Nucleus accumbens (tissue), 56 donors: ENCODE measurements at regions not wholly inside any gene's neighbourhood (a gene's known extent, or its start where the extent isn't known, plus 50 kb on each side); places are given as distances from the start of the nearest gene placed in this dataset.
"Not testable (repeated sequence)": the region's sequence is repeated elsewhere in the genome, so short reads cannot be mapped to it uniquely, and the experiment has no call there.

Experiments used
- DNase-seq, 56 donors: peaks; one replicate each; lab custom pipeline; 2025; lab: John Stamatoyannopoulos, UW

- DNase-seq, result no peak
These were observed 796.1 kb upstream of the ADGRL3 start for GRCh38 chr4:60404027-60404426.

DNA sequence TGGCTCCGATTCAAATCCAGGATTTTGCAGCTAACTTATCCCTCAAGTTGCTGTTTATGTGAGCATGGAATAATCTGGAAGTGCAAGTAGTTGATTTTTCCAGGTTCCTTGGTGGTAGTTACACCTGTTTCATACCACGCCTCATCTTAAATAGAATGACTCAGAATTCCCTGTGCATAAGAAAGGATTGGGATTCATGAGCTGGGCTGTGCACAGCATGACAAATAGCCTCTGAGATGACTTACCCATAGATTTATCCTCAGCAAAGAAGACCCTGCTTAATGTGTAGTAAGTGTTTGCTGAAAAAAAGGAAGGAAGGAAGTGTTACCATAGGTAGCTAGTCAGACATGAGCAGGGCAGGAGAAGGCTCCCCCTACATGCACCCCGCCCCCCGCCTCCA is 777.7 kb upstream of the ADGRL3 start:
- no peak for DNase-seq

DNA sequence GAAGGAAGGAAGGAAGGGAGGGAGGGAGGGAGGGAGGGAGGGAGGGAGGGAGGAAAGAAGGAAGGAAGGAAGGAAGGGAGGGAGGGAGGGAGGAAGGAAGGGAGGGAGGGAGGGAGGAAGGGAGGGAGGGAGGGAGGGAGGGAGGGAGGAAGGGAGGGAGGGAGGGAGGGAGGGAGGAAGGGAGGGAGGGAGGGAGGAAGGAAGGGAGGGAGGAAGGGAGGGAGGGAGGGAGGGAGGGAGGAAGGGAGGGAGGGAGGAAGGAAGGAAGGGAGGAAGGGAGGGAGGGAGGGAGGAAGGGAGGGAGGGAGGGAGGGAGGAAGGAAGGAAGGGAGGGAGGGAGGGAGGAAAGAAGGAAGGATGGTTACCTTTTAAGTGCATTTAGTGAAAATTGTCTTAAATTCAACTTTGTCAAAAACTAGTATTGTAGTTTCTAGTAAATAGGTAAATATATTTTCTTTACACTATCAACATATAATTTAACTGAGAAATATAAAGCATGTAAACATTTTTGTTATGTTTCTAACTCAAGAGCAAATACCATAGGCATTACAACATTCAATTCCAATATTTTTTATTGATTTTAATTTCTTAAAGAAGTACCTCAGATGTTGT is 776.4 kb upstream of the ADGRL3 start:
- not testable (repeated sequence) for DNase-seq

- no peak for DNase-seq
These were observed 767.2 kb upstream of the ADGRL3 start for GRCh38 chr4:60432911-60433310.

- DNase-seq, result no peak
These were observed 757.1 kb upstream of the ADGRL3 start for GRCh38 chr4:60443068-60443467.

DNA sequence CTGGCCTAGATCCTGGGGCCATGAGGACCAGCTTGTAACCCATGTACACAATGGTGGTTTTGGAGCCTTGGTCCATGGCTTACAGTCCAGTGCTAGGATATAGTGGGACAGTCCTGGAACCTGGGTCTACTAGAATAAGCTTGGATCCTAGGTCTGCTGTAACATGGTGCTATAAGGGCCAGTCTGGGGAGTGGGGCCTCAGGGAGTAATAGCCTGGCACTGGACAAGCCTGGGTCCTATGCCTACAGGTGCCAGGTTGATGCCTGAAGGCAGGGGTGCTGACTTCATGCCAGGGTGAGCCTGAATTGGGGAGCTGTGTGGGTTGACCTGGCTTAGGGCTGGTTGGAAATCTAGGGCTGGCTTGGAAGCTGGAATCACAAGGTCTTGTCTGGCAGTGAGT is 756.3 kb upstream of the ADGRL3 start:
- no peak for DNase-seq

DNA sequence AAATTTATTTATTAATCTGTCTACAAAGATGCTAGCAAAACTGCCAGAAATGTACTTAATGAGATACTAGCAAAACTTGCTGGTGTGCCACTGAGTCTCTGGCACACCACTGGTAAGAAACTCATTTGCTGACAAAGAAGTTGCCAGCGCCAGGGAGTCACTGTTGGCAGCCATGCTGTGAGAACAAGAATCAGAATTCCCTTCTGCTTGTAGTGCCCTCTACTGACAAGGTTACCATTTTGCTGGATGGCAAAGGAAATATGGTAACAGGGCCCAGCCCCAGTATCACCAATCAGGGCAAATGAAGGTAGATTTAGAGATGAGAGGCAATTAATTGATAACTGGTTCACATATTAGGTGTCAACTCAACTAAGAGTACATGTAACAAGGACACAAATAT is 750.1 kb upstream of the ADGRL3 start:
- DNase-seq, result no peak

- no peak for DNase-seq
These were observed 747.9 kb upstream of the ADGRL3 start for GRCh38 chr4:60452266-60452665.

DNA sequence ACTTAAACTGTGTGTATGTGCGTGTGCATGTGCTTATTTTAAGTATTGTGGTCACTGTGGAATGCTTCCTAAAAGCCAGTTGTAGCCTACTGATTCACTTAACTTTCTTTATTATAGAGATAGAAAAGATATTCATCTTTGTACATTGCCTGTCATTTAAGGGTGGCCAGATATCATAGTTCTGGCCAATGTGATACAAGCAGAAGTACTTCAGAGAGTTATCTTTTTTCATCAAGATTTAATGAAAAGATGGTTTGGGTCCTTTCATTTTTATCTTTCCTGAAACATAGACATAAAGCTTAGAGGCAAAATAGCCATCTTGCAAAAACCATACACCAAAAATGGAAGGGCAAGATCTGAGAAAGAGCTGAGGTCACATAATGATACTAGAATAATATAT is 744.7 kb upstream of the ADGRL3 start:
- DNase-seq, result no peak

GRCh38 chr4:60461551-60461950 is 738.6 kb upstream of the ADGRL3 start:
- no peak for DNase-seq

DNA sequence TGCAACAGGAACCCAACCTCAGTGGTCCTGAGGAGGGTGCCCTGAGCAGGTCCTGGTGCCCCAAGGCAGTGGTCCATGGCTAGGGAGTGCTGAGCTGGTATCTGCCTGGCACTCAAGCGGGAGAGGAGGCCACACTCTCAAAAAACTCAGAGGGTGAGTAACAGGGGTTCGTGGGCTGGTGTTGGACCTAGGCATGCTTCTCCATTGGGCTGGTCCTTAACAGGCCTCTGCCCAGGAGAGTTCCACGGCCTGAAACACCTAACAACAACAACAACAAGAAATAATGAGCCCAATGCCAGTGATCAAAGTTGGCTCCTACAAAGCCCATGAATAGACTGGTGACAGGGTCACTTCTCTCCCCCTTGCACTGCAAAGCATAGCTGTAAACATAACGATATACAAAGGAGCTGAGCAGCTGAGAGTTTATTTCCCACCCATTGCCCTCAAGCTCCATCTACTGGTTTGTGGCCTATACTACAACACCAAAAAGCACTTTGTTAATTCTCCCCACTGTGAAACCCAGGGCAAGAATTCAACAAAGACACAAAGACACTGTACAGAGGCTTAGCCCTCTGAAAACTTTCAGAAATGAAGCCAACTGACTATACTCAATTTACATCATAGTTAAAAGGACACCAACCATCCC is 736.1 kb upstream of the ADGRL3 start:
- DNase-seq, result no peak

DNA sequence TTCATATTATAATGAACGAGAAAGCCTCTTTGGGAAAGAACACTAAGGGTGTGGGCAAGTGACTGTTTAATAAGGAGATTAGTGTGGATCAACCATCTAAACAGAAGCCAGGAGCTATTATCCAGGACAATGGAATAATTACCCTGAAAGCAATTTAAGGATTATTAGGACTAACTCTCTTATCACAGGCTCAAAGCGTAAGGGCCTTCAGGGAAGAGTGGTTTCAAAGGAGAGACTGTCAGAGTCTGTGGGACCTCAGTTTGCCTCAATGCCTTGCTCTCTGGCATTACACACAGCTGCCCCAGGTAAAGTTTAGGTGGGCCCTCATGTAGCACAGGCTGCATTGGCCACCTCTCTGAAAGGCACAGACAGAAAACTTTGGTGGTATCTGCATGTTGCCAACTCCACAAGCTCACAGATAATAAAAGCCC is 717.2 kb upstream of the ADGRL3 start:
- no peak for DNase-seq

- no peak for DNase-seq
These were observed 714.9 kb upstream of the ADGRL3 start for GRCh38 chr4:60485276-60485675.

- DNase-seq, result not testable (repeated sequence)
These were observed 712.9 kb upstream of the ADGRL3 start for GRCh38 chr4:60487118-60487761.

GRCh38 chr4:60500810-60501209 is 699.3 kb upstream of the ADGRL3 start:
- no peak for DNase-seq

DNA sequence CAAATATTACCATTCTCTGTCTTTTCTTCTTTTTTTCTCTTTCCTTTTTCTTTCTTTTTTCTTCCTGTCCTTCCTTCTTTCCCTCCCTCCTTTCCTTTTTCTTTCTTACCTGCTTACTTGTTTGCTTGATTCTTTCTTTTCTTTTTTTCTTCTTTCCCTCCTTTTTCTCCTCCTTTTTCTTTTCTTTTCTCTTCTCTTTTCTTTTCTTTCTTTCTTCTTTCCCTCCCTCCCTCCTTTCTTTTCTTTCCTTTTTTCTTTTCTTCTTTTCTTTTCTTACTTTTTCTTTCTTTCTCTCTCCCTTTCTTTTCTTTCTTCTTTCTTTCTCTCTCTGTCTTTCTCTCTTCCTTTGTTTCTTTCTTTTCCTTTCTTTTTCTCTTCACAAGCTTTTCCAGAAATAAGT is 697.4 kb upstream of the ADGRL3 start:
- no peak for DNase-seq

DNA sequence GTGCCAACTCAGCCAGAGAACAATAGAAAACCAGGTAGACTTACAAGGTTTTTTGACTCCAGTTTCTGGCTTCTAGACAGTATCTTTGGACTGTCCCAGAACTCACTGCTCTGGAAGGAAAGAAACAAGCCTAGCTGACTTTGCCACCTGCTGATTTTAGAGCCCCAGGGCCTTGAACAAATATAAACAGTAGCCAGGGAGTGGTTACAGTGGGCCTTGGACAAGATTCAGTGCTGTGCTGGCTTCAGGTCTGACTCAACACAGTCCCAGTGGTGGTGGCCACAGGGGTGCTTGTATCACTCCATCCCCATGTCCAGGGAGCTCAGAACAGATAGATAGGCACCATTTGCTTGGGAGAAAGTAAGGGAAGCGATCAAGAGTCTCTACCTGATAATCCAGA is 694.1 kb upstream of the ADGRL3 start:
- no peak for DNase-seq

GRCh38 chr4:60522265-60522664 is 677.9 kb upstream of the ADGRL3 start:
- DNase-seq, result no peak

GRCh38 chr4:60531776-60532379 is 668.2 kb upstream of the ADGRL3 start:
- no peak for DNase-seq

GRCh38 chr4:60544981-60545380 is 655.1 kb upstream of the ADGRL3 start:
- no peak for DNase-seq

GRCh38 chr4:60562334-60562733 is 637.8 kb upstream of the ADGRL3 start:
- DNase-seq, result no peak

GRCh38 chr4:60565558-60565957 is 634.6 kb upstream of the ADGRL3 start:
- no peak for DNase-seq
